GM12873 (cell line): ENCODE measurements at regions not wholly inside any gene's neighbourhood (a gene's known extent, or its start where the extent isn't known, plus 50 kb on each side); places are given as distances from the start of the nearest gene placed in this dataset.

Experiments
- TF ChIP-seq, protein P1 (sequence below): IDR thresholded peaks from 2 replicates; pipeline ENCODE4 v1.5.1; 2012; ENCODE audit warnings: low read depth, mild to moderate bottlenecking, moderate library complexity, low read length, control low read depth; ENCODE audit not compliant: insufficient read depth; ENCODE audit errors: missing control alignments

DNA sequence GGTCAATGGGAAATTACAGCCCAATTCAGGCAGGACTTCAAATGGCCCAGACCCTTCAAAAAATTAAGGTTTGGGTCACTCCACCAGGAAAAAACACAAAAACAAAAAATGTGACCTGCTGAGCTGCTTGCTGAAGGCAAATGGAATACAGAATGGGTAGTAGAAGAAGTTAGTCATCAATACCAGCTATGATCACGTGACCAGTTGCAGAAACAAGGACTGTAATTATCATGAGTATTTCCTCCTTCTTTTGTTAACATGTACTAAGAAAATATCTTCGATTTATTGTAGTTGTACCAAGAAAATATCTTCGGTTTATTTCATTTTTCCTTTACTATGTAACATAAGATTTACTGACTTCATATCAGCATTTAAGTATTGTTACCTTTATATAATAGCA, 1183.6 kb downstream of the CDH8 start:
- TF ChIP-seq, protein P1, sequence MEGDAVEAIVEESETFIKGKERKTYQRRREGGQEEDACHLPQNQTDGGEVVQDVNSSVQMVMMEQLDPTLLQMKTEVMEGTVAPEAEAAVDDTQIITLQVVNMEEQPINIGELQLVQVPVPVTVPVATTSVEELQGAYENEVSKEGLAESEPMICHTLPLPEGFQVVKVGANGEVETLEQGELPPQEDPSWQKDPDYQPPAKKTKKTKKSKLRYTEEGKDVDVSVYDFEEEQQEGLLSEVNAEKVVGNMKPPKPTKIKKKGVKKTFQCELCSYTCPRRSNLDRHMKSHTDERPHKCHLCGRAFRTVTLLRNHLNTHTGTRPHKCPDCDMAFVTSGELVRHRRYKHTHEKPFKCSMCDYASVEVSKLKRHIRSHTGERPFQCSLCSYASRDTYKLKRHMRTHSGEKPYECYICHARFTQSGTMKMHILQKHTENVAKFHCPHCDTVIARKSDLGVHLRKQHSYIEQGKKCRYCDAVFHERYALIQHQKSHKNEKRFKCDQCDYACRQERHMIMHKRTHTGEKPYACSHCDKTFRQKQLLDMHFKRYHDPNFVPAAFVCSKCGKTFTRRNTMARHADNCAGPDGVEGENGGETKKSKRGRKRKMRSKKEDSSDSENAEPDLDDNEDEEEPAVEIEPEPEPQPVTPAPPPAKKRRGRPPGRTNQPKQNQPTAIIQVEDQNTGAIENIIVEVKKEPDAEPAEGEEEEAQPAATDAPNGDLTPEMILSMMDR = no peak

DNA sequence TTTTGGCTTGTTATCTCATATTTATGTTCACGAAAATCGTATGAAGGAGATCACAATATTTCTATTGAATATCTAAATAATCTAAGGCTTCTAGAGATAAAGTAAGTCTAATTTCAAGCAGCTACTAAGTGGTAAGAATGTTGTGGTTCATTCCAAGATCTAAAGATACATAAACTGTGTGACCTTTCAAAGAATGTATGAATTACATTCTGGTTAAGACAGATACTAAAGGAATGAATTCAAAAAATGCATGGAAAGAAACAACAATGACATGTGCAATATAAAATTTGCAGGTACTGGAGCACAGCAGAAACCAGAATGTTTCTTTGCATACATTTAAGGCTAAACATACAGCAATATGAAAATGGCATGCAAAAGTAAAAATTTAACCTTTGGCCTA, 1214.6 kb downstream of the CDH8 start:
- TF ChIP-seq, protein P1 = no peak

DNA sequence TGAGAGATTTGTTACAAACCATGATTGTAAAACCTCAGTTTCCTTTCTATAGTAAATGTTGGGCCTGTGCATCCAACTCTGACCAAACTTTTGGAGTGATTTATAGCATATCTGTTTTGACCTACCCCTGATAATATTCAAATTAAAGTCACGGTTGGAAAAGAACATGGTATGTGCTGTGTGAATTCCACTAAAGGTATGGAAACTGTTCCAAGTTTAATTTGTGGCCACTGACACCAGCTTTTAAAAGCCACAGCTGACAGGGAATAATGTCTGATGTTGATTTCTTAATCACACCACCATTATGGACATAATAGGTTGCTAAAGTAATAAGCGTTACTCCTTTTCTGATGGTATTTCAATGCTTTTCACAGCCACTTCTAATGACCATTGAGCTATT, 1215.9 kb downstream of the CDH8 start:
- TF ChIP-seq, protein P1 = no peak

DNA sequence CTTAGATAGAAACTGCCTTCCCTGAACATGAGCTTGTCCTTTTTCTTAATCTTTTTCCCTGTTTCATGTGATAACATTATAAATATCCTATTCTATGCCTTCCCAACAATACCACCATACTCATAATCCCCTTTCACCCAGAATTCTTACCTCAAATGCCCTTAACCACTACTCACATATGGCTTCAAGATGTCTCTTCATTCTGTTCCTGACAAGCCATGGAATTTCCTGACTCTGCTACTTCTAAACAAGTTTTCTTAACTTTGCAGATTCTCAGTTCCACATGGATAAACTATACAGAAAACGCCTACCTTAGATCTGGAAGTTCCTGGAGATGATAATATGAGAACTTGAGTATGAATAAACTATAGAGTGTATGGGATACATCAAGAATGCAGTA, 1217.8 kb downstream of the CDH8 start:
- TF ChIP-seq, protein P1 = no peak

DNA sequence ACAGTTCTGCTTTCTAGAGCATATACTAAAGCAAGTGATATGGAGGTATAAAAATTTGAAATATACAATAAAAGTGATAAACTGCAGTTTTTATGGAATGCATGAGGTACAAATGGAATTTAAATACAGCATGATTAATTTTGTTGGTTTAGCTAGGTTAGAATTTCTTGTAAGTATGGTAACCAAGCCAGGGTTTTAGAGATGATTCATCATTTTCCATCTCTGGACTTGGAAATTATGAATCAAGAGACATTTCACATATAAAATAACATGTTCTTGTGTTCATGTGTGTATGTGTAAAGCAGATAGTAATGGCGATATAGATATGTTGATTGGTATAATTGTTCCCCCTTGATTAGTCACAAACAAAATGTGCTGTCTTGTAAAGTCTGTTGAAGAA, 1219.8 kb downstream of the CDH8 start:
- TF ChIP-seq, protein P1 = no peak

DNA sequence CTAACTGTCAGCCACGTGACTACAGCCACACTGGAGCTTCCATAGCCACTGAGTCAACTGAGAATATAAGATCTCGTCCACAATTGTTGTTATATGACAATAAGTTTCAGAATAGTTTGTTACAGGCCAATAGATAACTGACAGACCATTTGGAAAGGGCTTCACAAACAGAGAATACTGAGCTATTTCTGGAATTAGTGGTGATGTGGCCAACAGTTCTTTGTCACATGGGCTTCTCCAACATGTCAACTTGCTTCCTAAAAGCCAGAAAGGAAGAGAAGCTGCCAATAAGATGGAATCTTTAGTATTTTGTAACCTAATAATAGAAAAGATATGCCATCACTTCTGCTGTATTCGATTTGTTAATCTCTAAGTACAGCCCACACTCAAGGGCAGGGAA, 1220.4 kb downstream of the CDH8 start:
- TF ChIP-seq, protein P1 = no peak

DNA sequence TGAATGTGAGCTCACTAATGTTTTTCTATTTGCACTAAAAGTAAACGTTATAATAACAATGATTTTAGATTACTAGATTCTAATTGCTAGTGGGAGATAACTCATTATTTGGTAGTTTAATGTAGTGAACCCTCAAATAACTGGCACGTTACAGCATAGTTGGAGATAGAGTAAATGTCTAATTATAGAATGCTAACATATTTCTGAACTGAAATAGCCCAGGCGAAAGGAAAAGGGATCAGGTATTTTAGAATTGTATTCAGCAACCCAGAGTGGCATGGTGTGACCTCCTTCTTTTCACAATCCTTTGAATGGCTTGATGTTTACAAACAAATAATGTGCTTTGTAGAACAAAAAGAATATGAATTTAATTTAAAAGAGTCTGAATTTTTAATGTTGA, 1221.2 kb downstream of the CDH8 start:
- TF ChIP-seq, protein P1 = no peak

DNA sequence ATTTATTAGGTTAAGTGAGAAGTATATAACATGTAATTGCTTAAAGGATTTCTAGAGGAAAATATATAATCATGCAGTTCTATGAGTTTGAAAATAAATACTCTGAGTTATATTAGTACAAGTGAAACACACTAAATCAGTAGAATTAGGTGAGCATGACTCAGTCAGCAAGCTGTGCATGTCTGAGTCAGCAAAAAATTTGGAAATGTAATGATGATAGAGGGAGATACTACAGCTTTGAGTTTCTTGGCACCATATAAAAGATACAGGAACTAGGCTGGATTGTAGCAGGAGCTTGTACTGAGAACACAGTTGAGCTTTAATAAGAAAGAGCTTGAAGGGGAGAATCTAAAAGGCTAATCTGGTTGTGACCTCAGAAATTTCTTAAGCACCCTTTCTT, 1224.6 kb downstream of the CDH8 start:
- TF ChIP-seq, protein P1 = no peak
